ENCODE measurements at regions not wholly inside any gene's neighbourhood (a gene's known extent, or its start where the extent isn't known, plus 50 kb on each side); places are given as distances from the start of the nearest gene placed in this dataset.
"Not testable (repeated sequence)": the region's sequence is repeated elsewhere in the genome, so short reads cannot be mapped to it uniquely, and the experiment has no call there.

- in situ Hi-C loops (cut with MboI; ENCODE audit: low sequenced_read_pairs), result no loop called here
These were observed 149.7 kb downstream of the MREG start for GRCh38 chr2:215863687-215864086.

GRCh38 chr2:215862351-215862771 is 151.0 kb downstream of the MREG start:
- in situ Hi-C loops (cut with MboI; ENCODE audit: low sequenced_read_pairs), result no loop called here

GRCh38 chr2:215861607-215862350 is 151.6 kb downstream of the MREG start:
- in situ Hi-C loops (cut with MboI; ENCODE audit: low sequenced_read_pairs), result no loop called here

- in situ Hi-C loops (cut with MboI; ENCODE audit: low sequenced_read_pairs), result no loop called here
These were observed 157.3 kb downstream of the MREG start for GRCh38 chr2:215856080-215856479.

- in situ Hi-C loops (cut with MboI; ENCODE audit: low sequenced_read_pairs), result not testable (repeated sequence)
These were observed 158.0 kb downstream of the MREG start for GRCh38 chr2:215855308-215855707.

- in situ Hi-C loops (cut with MboI; ENCODE audit: low sequenced_read_pairs), result no loop called here
These were observed 159.3 kb downstream of the MREG start for GRCh38 chr2:215854008-215854407.

- in situ Hi-C loops (cut with MboI; ENCODE audit: low sequenced_read_pairs), result no loop called here
These were observed 161.7 kb downstream of the MREG start for GRCh38 chr2:215851696-215852095.

- in situ Hi-C loops (cut with MboI; ENCODE audit: low sequenced_read_pairs), result no loop called here
These were observed 162.3 kb downstream of the MREG start for GRCh38 chr2:215851082-215851481.

GRCh38 chr2:215850380-215850779 is 163.0 kb downstream of the MREG start:
- in situ Hi-C loops (cut with MboI; ENCODE audit: low sequenced_read_pairs), result no loop called here

GRCh38 chr2:215849771-215850170 is 163.6 kb downstream of the MREG start:
- in situ Hi-C loops (cut with MboI; ENCODE audit: low sequenced_read_pairs), result no loop called here

- in situ Hi-C loops (cut with MboI; ENCODE audit: low sequenced_read_pairs), result no loop called here
These were observed 164.7 kb downstream of the MREG start for GRCh38 chr2:215848698-215849097.

- in situ Hi-C loops (cut with MboI; ENCODE audit: low sequenced_read_pairs), result no loop called here
These were observed 165.2 kb downstream of the MREG start for GRCh38 chr2:215848146-215848545.

- in situ Hi-C loops (cut with MboI; ENCODE audit: low sequenced_read_pairs), result no loop called here
These were observed 165.6 kb downstream of the MREG start for GRCh38 chr2:215847718-215848117.

GRCh38 chr2:215847056-215847455 is 166.3 kb downstream of the MREG start:
- in situ Hi-C loops (cut with MboI; ENCODE audit: low sequenced_read_pairs), result no loop called here

- in situ Hi-C loops (cut with MboI; ENCODE audit: low sequenced_read_pairs), result no loop called here
These were observed 167.3 kb downstream of the MREG start for GRCh38 chr2:215845839-215846586.

- in situ Hi-C loops (cut with MboI; ENCODE audit: low sequenced_read_pairs), result no loop called here
These were observed 169.8 kb downstream of the MREG start for GRCh38 chr2:215843579-215843978.

GRCh38 chr2:215841175-215841816 is 172.1 kb downstream of the MREG start:
- in situ Hi-C loops (cut with MboI; ENCODE audit: low sequenced_read_pairs), result no loop called here

- in situ Hi-C loops (cut with MboI; ENCODE audit: low sequenced_read_pairs), result no loop called here
These were observed 173.5 kb downstream of the MREG start for GRCh38 chr2:215839816-215840215.

- in situ Hi-C loops (cut with MboI; ENCODE audit: low sequenced_read_pairs), result no loop called here
These were observed 174.0 kb downstream of the MREG start for GRCh38 chr2:215839309-215839708.

- in situ Hi-C loops (cut with MboI; ENCODE audit: low sequenced_read_pairs), result no loop called here
These were observed 176.5 kb downstream of the MREG start for GRCh38 chr2:215836881-215837280.

GRCh38 chr2:215835657-215836056 is 177.7 kb downstream of the MREG start:
- in situ Hi-C loops (cut with MboI; ENCODE audit: low sequenced_read_pairs), result no loop called here

- in situ Hi-C loops (cut with MboI; ENCODE audit: low sequenced_read_pairs), result no loop called here
These were observed 178.1 kb downstream of the MREG start for GRCh38 chr2:215835231-215835630.
